ENCODE measurements at regions not wholly inside any gene's neighbourhood (a gene's known extent, or its start where the extent isn't known, plus 50 kb on each side); places are given as distances from the start of the nearest gene placed in this dataset.

- no peak for TF ChIP-seq BHLHE40 (IDR thresholded peaks at IDR 0.05; ENCODE audit: low read depth, low read length)
- TF ChIP-seq POLR2A (IDR thresholded peaks at IDR 0.05; ENCODE audit: low read depth, low read length) = no peak
- no peak for TF ChIP-seq CTCF (conservative IDR thresholded peaks at IDR 0.05; ENCODE audit: low read depth, low read length)
- no peak for TF ChIP-seq MXI1 (IDR thresholded peaks at IDR 0.05; ENCODE audit: borderline replicate concordance, low read depth, low read length)
- no peak for TF ChIP-seq ELK1 (IDR thresholded peaks at IDR 0.05; ENCODE audit: borderline replicate concordance, low read depth, low read length)
- no peak for TF ChIP-seq MAZ (IDR thresholded peaks at IDR 0.05; ENCODE audit: borderline replicate concordance, low read depth, low read length)
- TF ChIP-seq USF2 (IDR thresholded peaks at IDR 0.05; ENCODE audit: low read depth, low read length) = no peak
- no peak for TF ChIP-seq RAD21 (IDR thresholded peaks at IDR 0.05; ENCODE audit: low read length)
- TF ChIP-seq FOS (IDR thresholded peaks at IDR 0.05; ENCODE audit: low read depth, low read length) = no peak
- no peak for TF ChIP-seq RCOR1 (IDR thresholded peaks at IDR 0.05; ENCODE audit: insufficient replicate concordance, low read length)
Observed at GRCh38 chr18:53795061-53795460, 429.4 kb downstream of the MBD2 start.

All from IMR-90 (cell line).